NCI-H2227 (cell line): ENCODE measurements at regions not wholly inside any gene's neighbourhood (a gene's known extent, or its start where the extent isn't known, plus 50 kb on each side); places are given as distances from the start of the nearest gene placed in this dataset.
"Not testable (repeated sequence)": the region's sequence is repeated elsewhere in the genome, so short reads cannot be mapped to it uniquely, and the experiment has no call there.

Source experiments
- DNase-seq: peaks from one replicate; lab custom pipeline; 2025; ENCODE audit not compliant: unreplicated experiment; lab: John Stamatoyannopoulos, UW

DNA sequence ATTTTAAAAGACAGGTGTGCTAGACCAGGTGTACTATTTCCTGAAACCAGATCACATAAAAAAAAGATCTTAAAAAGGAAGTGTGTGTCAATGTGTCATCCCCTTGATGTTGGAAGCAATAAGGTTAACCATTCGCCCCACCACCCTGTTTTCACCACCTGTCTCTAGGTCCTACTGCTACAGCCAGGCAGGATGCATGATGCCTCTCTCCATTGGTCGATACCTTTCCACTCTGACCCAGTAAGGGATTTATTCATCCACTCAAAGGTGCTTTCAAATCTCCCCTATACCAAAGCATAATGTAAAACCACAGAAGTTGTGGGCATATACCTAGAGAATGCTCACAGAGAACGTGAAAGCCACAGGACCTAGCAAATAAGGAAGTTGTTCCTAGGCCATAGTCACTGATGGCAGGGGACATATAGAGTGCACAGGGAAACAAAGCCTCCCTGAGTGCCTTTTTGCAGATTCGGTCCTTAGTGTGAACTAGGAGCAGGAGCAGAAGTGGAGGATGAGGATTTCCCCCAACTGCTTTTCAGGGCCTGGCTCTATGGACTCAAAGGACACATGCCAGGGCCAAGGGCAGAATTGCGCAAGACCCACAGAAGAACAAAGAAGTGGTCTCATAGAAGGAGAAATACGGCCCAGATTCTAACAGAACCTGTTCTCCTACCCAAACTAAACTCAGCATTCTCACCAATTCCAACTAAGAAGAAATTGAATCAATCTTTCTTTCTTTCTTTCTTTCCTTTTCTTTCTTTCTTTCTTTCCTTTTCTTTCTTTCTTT lies 631.5 kb upstream of the NRP1 start:
- DNase-seq: no peak

DNA sequence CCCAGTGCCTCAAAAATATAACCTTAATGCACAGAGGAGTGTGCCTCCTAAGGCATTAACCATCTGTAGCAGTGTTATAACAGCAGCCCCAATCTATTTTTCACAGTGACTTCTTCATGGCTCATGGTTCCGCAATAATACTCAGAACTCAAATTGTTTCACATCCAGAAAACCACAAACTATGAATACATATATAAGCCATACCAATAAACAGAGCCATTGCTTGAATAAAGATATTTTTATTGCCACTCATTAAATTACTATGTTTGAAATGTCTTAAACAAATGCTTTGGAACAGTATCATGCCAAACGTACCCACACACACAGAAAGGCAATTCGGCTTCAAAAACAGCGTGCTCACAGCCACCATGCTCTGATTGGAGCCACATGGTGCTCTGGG lies 629.3 kb upstream of the NRP1 start:
- DNase-seq: no peak

DNA sequence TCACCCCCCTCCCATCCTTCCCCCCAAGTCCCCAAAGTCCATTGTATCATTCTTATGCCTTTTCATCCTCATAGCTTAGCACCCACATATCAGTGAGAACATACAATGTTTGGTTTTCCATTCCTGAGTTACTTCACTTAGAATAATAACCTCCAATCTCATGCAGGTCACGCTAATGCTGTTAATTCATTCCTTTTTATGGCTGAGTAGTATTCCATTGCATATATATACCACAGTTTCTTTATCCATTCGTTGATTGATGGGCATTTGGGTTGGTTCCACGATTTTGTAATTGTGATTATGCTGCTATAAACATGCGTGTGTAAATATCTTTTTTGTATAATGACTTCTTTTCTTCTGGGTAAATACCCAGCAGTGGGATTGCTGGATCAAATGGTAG lies 621.9 kb upstream of the NRP1 start:
- DNase-seq: not testable (repeated sequence)

DNA sequence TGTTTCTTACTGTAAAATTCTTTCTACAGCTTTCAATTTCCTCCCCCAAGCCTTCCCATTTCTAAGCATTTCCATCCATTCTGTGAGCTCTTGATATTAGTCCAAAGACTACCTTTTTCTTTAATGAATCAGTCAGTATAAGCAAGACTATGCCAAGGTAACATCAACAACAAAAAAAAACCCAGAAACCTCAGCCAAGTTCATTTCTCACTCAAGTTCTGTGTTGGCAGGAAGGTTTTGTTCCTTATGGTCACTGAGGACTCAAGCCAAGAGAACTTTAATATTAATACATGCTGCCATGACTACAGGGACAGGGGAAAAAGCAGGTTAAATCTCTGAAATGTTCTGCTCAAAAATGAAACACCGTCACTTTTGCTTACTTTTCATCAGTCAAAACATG lies 621.2 kb upstream of the NRP1 start:
- DNase-seq: no peak

DNA sequence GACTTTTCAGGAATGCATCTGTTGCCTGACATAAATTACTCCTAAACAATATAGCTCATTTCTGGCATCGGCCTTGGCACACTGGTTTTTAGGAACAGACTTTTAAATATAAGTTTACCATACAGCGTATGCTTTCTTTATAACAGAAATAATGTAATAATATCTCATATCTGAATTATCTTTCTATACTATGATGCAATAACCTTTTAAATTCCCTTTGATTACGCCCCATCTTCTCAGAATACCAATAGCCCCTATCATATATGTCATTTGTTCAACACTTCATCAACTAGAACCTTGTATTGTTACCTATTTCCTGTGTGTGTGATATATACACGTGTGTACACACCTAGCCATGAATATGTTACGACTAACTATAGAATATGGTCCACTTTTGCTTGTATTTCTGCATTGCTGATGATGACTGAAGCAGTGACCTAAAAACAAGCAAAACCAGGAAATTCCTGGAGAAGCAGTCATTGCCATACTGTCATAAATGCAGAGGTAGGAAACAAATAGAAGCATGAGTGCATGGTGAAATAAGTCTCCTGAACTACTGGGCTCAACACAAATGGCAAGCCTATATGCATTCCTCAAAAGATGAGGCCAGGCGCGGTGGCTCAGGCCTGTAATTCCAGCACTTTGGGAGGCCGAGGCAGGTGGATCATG lies 618.4 kb upstream of the NRP1 start:
- DNase-seq: no peak

DNA sequence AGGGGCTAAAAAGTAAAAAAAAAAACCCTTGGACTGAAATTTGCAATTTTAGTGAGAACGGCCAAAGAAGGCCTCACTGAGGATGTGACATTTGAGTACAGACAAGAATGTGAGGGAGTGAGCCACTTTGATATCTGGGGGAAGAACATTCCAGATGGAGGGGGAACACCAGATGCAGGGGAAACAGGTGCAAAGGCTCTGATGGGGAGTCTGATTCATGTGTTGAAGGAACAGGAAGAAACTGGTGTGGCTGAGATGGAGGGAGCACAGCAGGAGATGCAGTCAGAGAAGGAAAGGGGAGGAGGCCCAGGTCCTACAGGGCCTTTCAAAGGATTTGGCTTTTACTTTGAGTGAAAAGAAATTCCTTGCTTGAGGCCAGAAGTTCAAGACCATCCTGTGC lies 615.7 kb upstream of the NRP1 start:
- no peak for DNase-seq

DNA sequence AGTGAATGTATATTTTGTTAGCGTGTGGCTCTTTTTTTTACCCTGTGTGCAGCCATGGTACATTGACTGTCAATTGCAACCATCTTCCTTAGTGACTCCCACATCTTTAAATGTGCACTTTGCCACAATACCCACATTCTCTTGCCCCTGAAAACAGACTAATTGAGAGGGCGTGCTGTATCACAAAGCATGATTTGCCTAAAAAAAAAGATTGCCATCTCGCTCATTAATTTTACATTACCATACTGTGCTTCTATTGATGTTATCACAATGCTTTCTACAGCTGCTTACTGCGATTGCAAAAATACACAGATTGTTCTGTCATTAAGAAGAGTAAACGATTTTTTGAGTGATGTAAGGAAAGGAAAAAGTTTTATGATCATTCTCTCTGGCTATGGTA lies 613.1 kb upstream of the NRP1 start:
- no peak for DNase-seq

DNA sequence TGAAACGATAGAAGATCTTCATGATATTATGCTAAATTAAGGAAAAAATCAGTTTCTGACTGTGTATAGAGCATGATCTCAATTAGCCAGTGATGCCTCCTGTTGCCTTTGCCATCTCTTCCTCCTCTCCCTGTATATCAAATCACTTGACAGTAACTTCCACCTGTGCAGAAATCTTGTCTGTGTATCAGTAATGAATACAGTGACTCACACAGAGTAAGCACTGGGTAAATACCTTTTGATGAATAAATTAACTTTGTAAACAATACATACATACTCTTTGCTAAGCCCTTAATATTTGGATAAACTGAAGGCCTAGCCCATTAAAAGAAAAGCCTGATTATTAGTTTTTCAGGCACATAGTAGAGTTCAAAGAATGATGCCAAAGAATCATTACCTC lies 610.6 kb upstream of the NRP1 start:
- no peak for DNase-seq

DNA sequence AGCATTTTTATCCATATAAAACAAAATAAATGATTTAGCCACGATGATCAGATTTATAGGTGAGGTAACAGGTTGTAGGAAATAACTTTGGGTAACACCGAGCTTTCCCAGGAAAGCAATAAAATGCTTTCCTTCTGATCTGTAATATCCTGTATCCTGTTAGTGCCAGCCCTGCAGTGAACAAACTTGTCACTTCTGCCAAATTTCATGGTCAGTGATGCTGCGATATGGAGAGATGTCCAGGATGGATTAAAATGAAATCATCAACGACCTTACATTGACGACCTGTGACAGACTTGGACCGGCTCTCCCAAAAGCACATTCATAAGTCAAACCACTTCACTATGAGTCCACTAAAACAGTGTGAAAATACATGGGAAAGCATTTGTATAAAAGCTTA lies 608.0 kb upstream of the NRP1 start:
- no peak for DNase-seq

DNA sequence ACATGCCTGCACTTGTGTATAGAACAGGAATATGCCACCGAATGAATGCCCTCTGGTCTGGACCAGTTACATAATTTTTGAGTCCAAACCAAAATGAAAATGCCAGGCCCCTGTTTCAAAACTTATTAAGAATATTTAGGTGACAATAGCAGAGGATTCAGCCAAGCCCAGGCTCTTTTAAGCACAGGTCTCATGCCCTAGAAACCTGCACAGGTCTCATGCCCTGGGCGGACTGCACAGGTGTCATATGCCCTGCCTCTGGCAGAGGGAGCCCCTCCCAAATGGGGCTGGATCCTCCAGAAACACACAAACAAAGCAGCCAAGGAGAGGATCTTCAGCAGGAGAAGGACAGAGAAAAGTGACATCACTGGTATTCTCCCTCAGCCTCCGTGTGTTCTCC lies 605.4 kb upstream of the NRP1 start:
- no peak for DNase-seq

DNA sequence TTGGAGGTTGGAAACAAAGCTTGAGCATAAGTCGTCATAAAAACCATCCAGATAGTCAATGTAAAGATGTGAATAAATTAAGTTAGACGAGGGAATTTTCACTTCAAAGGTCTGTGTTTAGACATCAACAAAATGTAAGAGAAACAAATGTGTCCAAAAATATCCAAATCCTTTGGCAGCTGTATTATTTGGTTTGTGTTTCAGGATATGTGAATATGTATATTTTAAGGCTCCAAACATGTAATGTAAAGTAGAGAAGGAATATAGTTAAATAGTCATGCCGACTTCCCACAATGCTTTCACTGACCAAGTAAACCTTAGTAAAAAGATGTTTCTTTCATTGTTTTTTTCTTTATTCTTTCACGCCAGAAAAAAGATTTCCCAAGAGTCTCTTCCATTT lies 604.9 kb upstream of the NRP1 start:
- no peak for DNase-seq

DNA sequence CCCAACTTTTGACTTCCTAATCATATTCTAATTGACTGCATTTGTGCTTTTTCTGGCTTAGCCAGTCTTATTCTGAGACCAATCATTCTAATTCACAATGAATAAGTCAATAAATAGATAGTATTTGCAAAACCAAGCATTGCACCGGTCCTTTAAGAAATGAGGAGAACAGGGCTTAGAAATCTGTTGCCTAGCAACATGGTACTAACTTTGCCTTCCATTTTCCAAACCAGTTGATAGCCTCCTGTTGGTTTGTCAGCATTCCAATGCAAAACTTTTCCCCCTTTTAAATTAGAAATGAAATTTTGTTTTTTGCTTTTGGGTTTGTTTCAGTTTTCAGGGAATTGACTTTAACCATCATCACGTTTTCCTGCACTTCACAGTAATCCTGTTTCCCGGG lies 603.5 kb upstream of the NRP1 start:
- DNase-seq: no peak

DNA sequence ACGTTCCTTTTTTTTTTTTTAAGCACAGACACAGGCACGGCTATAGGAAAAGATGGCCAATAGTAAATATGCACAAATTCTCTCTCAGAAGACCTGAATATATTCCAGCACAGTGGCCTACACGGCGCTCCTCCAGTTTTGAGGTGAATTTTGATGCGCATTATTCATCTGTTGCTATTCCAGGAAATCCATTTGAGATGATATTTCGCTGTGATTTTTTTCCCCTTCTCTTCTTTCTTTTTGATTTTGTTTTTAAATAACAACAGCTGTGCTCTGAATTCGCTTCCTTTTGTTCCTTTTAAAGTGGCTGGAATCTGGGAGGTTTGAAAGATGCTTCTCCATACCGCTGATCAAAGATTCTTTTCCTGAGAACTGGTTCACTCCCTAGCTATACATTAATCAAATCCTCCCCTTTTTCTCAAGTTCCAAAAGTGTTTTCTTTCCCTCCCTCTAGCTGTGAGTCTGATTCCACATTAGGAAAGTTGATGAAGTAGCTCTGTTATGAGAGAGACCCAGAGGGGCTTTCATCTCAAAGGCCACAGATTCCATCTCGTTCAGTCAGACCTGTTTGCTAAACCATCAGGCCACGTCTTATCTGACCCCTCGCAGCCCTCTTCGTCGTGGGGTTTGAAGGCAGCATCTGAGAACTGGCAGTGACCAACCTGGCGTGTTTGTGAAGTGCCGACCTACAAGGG lies 602.7 kb upstream of the NRP1 start:
- DNase-seq: no peak

DNA sequence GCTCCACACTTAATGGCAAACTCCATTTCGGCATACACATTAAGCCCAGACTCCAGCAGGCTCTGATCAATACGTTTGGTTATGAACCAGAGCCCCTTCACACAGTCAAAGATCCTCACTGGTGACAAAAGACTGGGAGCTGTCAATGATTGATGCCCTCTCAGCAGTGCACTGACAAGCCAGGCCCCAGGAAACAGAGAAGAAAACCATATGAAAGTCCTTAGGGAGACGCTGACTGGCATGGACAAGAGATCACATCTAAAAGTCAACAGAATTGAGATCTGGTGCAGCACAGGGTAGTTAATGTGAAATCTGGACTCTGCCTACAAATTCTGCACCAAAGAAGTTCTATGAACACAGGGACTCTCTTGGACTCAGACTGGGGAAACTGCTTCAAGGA lies 600.9 kb upstream of the NRP1 start:
- no peak for DNase-seq

DNA sequence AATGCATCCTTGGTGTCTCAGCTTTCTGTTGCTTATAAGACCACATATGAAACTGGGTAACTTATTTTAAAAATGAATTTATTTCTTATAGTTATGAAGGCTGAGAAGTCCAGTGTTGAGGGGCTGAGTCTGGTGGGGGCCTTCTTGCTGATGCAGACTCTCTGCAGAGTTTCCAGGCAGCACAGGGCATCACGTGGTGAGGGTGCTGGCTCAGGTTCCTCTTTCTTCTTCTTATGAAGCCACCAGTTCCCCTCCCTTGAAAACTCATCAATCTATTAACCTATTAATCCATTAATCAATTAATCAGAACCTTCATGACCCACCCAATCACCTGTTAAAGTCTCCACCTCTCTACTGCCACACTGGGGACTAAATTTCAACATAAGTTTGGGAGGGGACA lies 595.6 kb upstream of the NRP1 start:
- DNase-seq: no peak

DNA sequence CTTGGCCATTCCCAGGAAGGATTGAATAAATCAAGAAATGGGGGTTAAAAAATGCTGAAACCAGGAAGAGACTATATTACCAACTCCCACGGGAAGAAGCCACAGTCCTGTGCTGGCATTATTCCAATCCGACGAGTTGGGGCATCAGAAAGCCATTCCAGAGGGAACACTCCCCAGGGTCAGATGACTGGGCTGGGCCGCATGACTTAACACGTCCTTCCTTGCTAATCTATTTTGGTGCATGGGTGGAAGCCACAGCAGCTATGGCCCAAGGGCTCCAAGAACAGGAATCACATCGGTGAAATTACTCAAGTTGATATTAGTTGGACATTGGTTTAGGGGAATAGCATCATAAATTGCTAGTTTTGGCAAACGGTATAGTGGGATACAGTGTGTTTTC lies 592.9 kb upstream of the NRP1 start:
- DNase-seq: no peak

DNA sequence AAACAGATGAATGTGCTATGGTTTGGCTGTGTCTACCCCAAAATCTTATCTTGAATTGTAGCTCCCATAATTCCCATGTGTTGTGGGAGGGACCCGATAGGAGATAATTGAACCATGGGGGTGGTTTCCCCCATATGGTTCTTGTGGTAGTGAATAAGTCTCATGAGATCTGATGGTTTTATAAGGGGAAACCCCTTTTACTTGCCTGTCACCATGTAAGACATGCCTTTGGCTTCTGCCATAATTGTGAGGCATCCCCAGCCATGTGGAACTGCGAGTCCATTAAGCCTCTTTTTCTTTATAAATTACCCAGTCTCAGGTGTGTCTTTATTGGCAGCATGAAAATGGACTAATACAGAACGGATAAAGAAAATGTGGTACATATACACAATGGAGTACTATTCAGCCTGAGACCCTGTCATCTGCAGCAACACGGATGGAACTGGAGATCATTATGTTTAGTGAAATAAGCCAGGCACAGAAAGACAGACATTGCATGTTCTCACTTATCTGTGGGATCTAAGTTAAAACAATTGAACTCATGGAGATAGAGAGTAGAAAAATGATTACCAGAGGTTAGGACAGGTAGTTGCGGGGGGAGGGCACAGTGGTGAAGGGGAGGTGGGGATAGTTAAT lies 587.6 kb upstream of the NRP1 start:
- no peak for DNase-seq

DNA sequence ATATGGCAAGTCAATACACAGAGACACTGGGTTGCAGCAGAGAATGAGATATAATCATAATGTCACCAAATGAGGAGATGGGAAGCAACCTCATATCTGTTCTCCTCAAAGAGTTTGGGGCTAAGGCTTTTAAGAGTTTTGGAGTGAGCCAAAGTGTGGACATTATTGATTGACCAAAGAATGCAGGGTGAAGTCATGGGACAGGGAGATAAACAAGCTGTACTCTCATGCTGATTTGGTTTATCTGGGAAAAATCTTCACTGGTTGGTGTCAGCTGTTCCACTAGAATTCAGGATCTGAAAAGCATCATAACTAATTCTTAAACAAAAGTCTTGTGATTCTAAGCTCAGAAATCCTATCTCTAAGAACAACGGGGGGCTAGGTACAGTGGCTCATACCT lies 585.9 kb upstream of the NRP1 start:
- DNase-seq: no peak

DNA sequence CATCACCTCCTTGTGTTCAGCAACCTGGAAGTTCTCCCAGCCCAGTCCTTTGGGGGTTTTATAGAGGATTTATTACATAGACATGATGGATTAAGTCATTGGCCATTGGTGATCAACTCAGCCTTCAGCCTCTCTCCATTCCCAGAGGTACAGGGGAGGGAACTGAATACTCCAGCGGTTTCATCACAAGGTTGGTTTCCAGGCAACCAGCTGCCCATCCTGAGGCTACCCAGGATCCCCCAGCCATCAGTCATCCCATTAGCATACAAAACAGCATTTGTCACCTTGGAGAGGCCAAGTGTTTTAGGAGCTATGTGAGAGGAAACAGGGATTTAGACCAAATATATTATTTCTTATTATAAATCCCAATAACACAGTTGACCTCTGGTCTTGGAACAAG lies 584.8 kb upstream of the NRP1 start:
- no peak for DNase-seq

DNA sequence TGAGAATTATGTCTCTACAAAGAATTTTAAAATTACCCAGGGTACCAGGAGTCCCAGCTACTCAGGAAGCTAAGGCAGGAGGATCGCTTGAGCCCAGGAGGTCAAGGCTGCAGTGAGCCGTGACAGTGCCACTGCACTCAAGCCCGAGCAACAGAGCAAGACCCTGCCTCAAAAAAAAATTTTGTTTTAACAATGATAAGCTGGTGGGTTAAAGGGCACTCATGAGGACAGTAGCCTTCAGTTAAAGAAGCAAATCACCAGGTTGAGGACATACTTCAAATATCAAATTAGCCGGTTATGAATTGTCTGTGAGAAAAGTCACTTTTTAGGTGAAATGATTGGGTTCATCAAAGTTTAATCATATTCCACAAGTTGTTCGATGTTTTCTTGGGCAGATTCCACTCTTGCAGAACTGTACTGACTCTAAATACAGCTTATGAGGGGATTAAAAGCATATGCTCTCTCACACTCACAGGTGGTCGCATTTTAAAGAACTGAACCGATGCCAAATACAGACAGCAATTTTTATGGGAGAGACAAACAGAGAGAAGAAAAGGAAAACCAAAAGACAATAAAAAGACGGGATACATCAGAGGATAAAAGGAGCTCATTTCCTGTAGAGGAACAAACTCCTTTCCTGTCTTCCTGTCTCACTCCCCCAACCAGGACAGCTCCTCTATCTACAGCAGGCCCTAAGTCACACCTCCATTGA lies 582.8 kb upstream of the NRP1 start:
- no peak for DNase-seq

DNA sequence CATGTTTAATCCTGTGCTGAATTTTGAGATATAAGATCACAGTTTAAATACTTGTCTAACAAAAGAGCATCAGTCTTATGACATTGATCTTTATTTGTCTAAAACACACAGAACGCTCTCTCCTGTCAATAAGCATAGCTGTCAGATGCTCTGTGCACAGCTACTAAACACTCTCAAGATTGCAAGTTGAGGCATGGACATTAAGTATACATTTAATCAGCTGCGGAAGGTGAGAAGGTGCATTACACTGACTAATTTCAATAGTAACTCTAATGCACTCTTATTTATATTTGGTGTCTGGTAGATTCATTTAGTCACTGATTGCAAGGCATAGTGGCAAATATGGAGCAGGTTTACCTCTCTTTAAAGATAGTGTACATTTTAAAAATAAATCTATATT lies 580.3 kb upstream of the NRP1 start:
- no peak for DNase-seq
